ENCODE measurements at regions not wholly inside any gene's neighbourhood (a gene's known extent, or its start where the extent isn't known, plus 50 kb on each side); places are given as distances from the start of the nearest gene placed in this dataset.
"Not testable (repeated sequence)": the region's sequence is repeated elsewhere in the genome, so short reads cannot be mapped to it uniquely, and the experiment has no call there.

DNA sequence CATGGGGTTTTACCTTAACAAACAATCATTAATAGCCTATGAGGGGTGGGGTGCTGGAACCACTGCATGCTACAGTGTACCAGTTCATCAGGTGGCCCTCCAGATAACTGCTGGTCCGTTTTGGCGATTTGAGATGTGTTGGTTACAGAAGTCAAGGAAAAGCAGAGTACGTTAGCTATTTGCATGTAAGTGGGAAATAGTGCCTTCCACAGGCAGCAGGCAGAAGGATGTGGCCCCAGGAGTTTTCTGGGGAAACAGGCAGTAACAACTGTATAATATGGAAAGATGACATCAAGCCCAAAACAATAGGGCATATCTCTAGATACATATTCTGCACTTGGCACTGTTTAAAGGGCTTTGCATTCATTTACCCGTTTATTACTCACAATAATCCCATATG is 245.7 kb downstream of the COL4A1 start:
- Mint-ChIP-seq H3K9me3 (peaks cover 0 to 3% (median 0%) of the 10 kb centered on the region in 6 donors), H3K27me3 (ENCODE audit: low read depth in 3 of 3) (peaks cover 0 to 3% (median 1%) of the 10 kb centered on the region in 3 donors), H3K36me3 (no peaks in the 10 kb centered on the region), H3K4me3 (no peak overlapping the region), H3K4me1 (no peaks in the 10 kb centered on the region), H3K27ac (no peak overlapping the region)
- DNase-seq, result no peak

DNA sequence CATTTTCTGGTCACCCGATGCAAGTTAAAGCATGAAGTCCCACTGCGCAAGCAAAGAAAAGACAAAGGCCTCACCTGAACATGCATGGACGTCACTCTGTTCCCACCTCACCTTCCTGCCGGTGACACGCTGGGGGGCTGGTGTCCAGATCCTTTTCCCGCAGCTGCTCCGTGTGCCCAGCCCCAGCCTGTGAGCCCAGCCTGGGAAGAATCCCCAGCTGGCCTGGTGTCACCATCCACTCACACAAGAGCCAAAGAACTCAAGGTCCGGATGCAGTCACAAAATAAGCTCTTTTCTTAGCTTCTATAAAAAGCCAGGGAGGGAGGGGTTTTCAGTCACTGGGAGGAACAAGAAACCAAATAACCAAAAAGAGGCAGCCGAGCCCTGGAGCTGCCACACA is 249.9 kb downstream of the COL4A1 start:
- Mint-ChIP-seq H3K27ac (no peak overlapping the region), H3K27me3 (ENCODE audit: low read depth in 3 of 3) (peaks cover 0 to 3% (median 0%) of the 10 kb centered on the region in 3 donors), H3K9me3 (peaks cover 0 to 6% (median 0%) of the 10 kb centered on the region in 6 donors)

DNA sequence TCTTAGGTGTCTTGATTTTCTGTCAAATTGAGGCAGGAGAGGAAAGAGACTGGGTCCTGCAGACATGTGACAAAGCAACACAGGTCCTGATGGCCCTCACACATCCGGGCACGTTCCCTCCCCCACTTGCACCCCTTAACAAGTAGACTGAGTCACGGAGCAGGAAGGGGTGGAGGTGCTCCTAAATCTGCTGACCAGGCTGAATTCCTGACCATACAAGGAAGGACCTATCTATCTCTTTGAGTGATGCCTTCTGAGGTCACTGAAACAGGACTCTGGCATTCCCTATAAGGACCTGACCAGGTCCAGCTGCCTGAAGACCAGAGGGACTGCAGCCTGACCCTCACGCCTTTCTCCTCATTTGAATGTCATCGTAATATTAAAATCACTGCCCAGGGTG is 250.3 kb downstream of the COL4A1 start:
- no peak for DNase-seq
- Mint-ChIP-seq H3K27ac (no peak overlapping the region), H3K4me1 (peaks cover 0 to 5% of the 10 kb centered on the region in 2 donors), H3K9me3 (peaks cover 0 to 6% (median 0%) of the 10 kb centered on the region in 6 donors), H3K27me3 (ENCODE audit: low read depth in 3 of 3) (peaks cover 0 to 3% (median 0%) of the 10 kb centered on the region in 3 donors), H3K36me3 (no peaks in the 10 kb centered on the region), H3K4me3 (no peak overlapping the region)

More for the DNA sequence above, 249.9 kb downstream of the COL4A1 start:
- DNase-seq, result no peak
- Mint-ChIP-seq H3K4me1 (peaks cover 0 to 5% of the 10 kb centered on the region in 2 donors), H3K36me3 (no peaks in the 10 kb centered on the region), H3K4me3 (no peak overlapping the region)

DNA sequence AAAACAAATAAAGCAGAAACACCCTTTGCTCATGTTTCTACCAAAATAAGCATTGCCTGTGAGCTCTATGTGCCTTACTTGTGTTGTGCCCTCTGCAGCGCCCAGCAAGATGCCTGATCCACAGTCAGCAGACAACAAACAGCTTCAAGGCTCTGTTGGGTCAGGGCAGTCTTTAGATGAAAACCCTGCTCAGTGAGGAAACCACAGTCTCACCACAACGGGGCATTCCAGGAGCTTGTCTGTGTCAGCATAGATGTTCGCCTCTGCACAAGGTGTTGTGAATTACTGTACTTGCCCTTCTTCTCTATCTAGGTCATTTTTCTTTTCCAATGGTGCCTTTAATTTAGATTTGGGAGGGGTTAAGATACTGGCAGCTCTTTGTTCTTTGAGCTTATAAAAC is 251.9 kb downstream of the COL4A1 start:
- H3K4me3 Mint-ChIP-seq, result no peak overlapping the region
- H3K9me3 Mint-ChIP-seq, result peaks cover 0 to 3% (median 0%) of the 10 kb centered on the region in 6 donors
- no peaks in the 10 kb centered on the region for H3K36me3 Mint-ChIP-seq
- H3K27ac Mint-ChIP-seq, result no peak overlapping the region
- peaks cover 0 to 5% of the 10 kb centered on the region in 2 donors for H3K4me1 Mint-ChIP-seq
- H3K27me3 Mint-ChIP-seq (ENCODE audit: low read depth in 3 of 3), result peaks cover 0 to 3% (median 0%) of the 10 kb centered on the region in 3 donors
- DNase-seq, result peak in 1 of 3 donors; percentile 1

DNA sequence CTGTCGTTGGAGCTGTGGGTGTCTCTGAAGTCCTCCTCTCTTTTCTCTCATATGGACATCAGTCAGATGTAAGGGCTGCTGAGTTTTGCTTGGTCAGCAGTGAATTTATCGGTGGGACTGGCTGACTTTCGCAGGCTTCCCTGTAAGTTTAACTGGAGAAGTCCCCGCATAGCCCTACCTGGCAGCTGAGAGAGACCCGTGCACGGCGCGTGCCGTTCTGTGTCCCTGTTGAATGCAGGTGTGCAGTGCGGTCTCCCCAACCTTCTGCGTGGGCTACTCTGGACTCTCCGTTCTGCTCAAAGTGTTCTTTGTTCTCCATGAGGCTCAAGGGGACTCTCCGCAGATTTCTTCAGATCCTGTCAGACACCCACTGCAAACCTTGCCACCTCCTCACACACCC is 252.9 kb downstream of the COL4A1 start:
- Mint-ChIP-seq H3K27ac (no peak overlapping the region), H3K4me1 (peaks cover 0 to 5% of the 10 kb centered on the region in 2 donors)

DNA sequence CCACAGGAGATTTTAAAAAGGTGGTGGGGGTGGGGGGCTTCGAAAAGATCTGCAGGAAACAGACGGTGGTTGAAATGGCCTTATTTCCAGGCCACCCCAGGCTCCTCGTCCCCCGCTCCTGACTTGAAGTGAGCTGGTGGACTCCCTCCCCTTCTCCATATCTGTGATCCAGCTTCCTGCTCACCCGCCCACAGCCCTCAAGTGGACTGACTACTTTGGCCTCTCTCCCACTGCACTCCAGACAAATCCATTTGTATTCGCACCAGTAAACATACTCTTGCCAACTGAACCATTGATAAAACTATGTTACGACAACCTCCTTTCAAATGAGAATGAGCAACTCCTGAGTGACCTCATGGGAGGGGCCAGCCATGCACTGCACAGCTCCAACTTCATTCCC is 259.5 kb downstream of the COL4A1 start:
- H3K9me3 Mint-ChIP-seq, result no peaks in the 10 kb centered on the region
- H3K27me3 Mint-ChIP-seq (ENCODE audit: low read depth in 3 of 3), result peaks cover 0 to 3% (median 2%) of the 10 kb centered on the region in 3 donors
- H3K4me1 Mint-ChIP-seq, result no peaks in the 10 kb centered on the region
- no peak overlapping the region for H3K27ac Mint-ChIP-seq
- no peaks in the 10 kb centered on the region for H3K36me3 Mint-ChIP-seq
- H3K4me3 Mint-ChIP-seq, result no peak overlapping the region
- no peak for DNase-seq

More for the DNA sequence above, 252.9 kb downstream of the COL4A1 start:
- Mint-ChIP-seq H3K9me3 (peaks cover 0 to 3% (median 0%) of the 10 kb centered on the region in 6 donors), H3K36me3 (no peaks in the 10 kb centered on the region), H3K27me3 (ENCODE audit: low read depth in 3 of 3) (peaks cover 0 to 3% (median 0%) of the 10 kb centered on the region in 3 donors), H3K4me3 (no peak overlapping the region)
- DNase-seq, result no peak

DNA sequence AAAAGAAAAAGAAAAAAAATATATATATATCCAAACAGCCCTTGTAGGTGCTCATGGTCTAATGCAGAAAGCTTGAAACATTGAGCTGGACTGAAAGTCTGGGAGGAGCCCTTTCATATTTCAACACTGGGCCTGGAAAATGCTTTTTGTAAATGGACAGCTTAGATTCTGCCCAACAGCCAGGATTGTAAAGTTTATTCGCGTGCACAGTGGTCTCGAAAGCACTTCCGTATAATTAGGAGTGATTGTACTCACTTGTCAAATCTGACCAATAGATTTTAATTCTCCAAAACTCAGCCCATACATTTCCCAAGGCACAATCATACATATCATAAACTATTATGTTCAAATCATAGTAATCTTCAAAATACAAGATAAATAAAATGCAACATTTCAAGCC is 260.1 kb downstream of the COL4A1 start:
- no peaks in the 10 kb centered on the region for H3K9me3 Mint-ChIP-seq
- H3K36me3 Mint-ChIP-seq, result no peaks in the 10 kb centered on the region
- H3K27me3 Mint-ChIP-seq (ENCODE audit: low read depth in 3 of 3), result peaks cover 0 to 3% (median 2%) of the 10 kb centered on the region in 3 donors
- H3K4me3 Mint-ChIP-seq, result no peak overlapping the region
- no peak overlapping the region for H3K27ac Mint-ChIP-seq
- no peaks in the 10 kb centered on the region for H3K4me1 Mint-ChIP-seq
- DNase-seq, result no peak

DNA sequence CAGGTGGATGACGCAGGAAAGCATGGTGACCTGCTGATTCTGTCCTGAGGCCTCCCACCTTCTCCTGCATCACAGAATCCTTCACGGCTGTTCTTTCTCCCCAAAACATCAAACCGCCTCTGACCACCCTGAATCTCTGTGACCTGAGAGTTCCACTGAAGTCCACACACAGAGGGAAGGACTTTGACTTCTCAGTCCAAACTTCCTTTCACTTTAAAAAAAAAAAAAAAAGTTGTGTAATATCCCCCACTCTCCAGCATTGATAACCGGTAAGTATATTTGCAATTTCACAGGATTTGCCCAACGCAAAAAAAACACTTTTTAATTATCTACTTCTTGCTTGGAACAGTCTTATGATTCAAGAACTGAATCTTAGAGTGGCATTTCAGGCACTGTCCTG is 259.5 kb upstream of the IRS2 start:
- Mint-ChIP-seq H3K27me3 (ENCODE audit: low read depth in 3 of 3) (peaks cover 0 to 3% (median 2%) of the 10 kb centered on the region in 3 donors), H3K9me3 (no peaks in the 10 kb centered on the region), H3K27ac (no peak overlapping the region), H3K4me3 (no peak overlapping the region), H3K36me3 (no peaks in the 10 kb centered on the region), H3K4me1 (no peaks in the 10 kb centered on the region)
- DNase-seq, result no peak

DNA sequence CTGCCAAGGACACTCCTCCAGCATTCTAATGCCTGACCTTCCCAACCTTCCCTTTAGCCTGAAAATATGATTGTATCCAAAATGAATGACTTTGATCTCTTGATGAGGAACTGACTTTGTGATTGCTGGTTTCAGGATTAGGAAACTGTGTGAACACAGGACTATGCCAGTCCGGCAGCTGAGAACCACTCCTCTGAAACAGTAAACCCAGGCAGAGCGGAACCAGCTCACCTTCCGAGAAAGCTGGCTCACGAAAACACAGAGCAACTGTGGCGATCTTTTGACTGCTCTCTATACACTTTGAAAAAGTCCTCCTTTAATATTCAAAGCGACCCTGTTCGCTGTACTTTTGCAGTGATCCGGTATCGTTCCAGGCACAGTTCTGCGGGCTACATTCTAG is 258.8 kb upstream of the IRS2 start:
- no peak for DNase-seq
- Mint-ChIP-seq H3K27me3 (ENCODE audit: low read depth in 3 of 3) (peaks cover 0 to 3% (median 2%) of the 10 kb centered on the region in 3 donors), H3K36me3 (no peaks in the 10 kb centered on the region), H3K9me3 (no peaks in the 10 kb centered on the region), H3K27ac (no peak overlapping the region), H3K4me3 (no peak overlapping the region), H3K4me1 (no peaks in the 10 kb centered on the region)

DNA sequence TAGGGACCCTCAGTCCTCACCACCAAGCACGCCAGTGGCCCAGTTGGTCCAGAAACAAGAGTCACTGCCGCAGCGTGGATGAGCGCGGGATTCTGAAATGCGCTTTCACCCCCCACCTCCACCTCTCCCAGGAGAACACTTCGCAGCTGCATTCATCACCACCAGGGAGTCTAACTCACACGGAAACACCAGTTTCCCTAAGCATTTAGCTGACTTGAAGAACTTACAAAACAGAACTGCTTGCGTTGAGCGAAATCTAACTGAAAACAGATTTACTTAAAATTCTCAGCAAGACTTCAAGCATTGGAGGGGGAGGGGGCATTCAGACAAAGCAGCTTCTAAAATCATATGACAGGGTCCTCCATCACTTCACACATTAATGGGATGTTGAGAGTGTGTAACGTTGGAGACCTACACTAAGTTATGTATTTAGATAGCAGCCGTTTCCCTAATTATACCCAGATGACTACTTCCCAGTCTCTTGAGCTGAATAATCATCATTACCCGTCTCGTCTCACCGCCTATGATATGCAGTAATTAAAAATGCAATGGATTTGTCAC is 258.2 kb upstream of the IRS2 start:
- no peak for DNase-seq
- H3K27me3 Mint-ChIP-seq (ENCODE audit: low read depth in 3 of 3), result peaks cover 0 to 3% (median 2%) of the 10 kb centered on the region in 3 donors
- H3K4me1 Mint-ChIP-seq, result no peaks in the 10 kb centered on the region
- no peaks in the 10 kb centered on the region for H3K9me3 Mint-ChIP-seq
- H3K27ac Mint-ChIP-seq, result no peak overlapping the region
- no peaks in the 10 kb centered on the region for H3K36me3 Mint-ChIP-seq
- H3K4me3 Mint-ChIP-seq, result no peak overlapping the region

DNA sequence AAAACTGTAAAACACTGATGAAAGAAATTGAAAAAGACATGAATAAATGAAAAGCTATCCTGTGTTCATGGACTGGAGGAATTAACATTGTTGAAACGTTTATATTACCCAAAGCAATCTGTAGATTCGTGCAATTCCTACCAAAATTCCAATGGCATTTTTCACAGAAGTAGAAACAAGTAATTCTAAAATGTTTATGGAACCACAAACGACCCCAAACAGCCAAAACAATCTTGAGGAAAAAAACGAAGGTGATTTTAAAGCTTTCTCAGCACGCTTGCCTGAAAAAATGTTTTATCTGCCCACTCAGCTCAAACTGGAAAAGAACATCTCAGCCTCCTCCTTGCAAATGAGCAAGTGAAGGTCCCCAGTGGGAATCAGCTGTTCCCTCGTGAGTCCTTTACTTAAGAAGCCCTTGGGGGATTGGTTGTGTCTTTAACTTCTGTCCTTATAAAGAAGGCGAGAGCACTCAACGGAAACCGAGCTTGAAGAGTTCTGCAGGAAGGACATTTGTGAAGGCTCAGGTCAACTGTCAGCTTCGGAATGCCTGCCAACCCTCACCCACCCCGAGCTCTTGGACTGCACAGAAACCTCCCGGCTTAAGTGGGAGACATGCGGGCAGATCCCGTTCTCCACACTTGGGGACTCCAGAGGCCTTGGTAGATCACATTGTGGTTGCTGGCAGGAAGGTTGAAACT is 256.0 kb upstream of the IRS2 start:
- Mint-ChIP-seq H3K4me1 (no peaks in the 10 kb centered on the region), H3K4me3 (no peak overlapping the region), H3K27ac (no peak overlapping the region), H3K27me3 (ENCODE audit: low read depth in 3 of 3) (peaks cover 0 to 2% (median 1%) of the 10 kb centered on the region in 3 donors), H3K36me3 (no peaks in the 10 kb centered on the region), H3K9me3 (no peaks in the 10 kb centered on the region)
- no peak for DNase-seq

DNA sequence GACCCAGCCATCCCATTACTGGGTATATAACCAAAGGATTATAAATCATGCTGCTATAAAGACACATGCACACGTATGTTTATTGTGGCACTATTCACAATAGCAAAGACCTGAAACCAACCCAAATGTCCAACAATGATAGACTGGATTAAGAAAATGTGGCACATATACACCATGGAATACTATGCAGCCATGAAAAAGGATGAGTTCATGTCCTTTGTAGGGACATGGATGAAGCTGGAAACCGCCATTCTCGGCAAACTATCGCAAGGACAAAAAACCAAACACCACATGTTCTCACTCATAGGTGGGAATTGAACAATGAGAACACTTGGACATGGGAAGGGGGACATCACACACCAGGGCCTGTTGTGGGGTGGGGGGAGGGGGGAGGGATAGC is 255.3 kb upstream of the IRS2 start:
- H3K4me3 Mint-ChIP-seq; H3K9me3 Mint-ChIP-seq; H3K27ac Mint-ChIP-seq; H3K36me3 Mint-ChIP-seq; DNase-seq; H3K4me1 Mint-ChIP-seq; H3K27me3 Mint-ChIP-seq (ENCODE audit: low read depth in 3 of 3): not testable (repeated sequence)

DNA sequence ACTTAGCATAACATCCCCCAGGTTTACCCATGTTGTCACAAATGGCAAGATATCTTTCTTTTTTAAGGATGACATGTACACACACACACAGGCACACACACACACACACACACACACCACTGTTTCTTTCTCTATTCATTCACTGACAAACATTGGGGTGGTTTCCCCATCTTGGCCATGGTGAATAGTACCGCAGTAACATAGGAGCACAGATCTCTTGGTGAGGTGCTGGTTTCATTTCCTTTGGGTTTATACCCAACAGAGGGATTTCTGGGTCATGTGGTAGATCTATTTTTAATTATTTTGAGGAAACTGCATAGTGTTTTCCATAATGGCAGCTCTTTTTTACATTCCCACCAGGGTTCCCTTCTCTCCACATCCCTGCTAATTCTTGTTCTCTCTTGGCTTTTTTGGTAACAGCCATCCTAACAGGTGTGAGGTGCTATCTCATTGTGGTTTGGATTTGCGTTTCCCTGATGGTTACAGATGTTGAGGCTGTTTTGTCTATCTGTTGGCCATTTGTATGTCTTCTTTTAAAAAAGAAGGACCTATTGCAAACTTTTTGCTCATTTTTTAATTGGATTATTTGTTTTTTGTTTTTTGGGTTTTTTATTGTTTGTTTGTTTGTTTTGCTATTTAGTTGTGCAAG is 251.7 kb upstream of the IRS2 start:
- no peak overlapping the region for H3K4me3 Mint-ChIP-seq
- no peaks in the 10 kb centered on the region for H3K36me3 Mint-ChIP-seq
- H3K9me3 Mint-ChIP-seq, result no peaks in the 10 kb centered on the region
- H3K27me3 Mint-ChIP-seq (ENCODE audit: low read depth in 3 of 3), result peaks cover 0 to 2% (median 1%) of the 10 kb centered on the region in 3 donors
- no peak for DNase-seq
- H3K4me1 Mint-ChIP-seq, result no peaks in the 10 kb centered on the region
- H3K27ac Mint-ChIP-seq, result no peak overlapping the region

DNA sequence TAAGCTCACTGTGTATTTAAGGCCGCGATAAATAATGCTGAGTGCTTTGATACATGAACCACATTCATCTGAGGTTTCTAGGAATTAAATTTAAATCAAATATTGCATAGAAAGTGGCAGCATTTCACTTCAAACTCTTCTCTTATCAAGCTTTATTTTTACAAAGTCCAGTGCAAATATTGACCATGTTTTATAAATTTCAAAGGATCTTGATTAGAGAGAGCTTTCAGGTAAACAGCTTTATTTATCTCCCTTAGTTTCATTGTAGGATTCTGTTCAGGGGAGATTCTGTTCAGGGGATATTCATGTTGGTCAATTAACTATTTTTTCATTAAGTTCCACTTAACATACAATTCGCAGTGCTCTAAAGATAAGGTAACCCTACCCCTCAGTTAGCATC is 249.7 kb upstream of the IRS2 start:
- Mint-ChIP-seq H3K9me3 (no peaks in the 10 kb centered on the region), H3K4me1 (no peaks in the 10 kb centered on the region), H3K36me3 (no peaks in the 10 kb centered on the region), H3K4me3 (no peak overlapping the region), H3K27ac (no peak overlapping the region), H3K27me3 (ENCODE audit: low read depth in 3 of 3) (peaks cover 0 to 2% (median 2%) of the 10 kb centered on the region in 3 donors)
- DNase-seq, result no peak
